Esophagus (tissue), 2 donors: ENCODE measurements at regions not wholly inside any gene's neighbourhood (a gene's known extent, or its start where the extent isn't known, plus 50 kb on each side); places are given as distances from the start of the nearest gene placed in this dataset.
"Not testable (repeated sequence)": the region's sequence is repeated elsewhere in the genome, so short reads cannot be mapped to it uniquely, and the experiment has no call there.

Source experiments
- H3K27ac ChIP-seq, 2 donors: one replicate each; pipeline ENCODE4 v1.5.1; 2013; ENCODE audit warnings: low read depth in 2 of 2, mild to moderate bottlenecking in 2 of 2, inconsistent platforms in 1 of 2, low read length in 1 of 2, moderate library complexity in 1 of 2
- H3K27me3 ChIP-seq, 2 donors: one replicate each; pipeline ENCODE4 v1.6.1; 2013; ENCODE audit warnings: low read length in 2 of 2, control low read depth in 1 of 2, mild to moderate bottlenecking in 1 of 2; ENCODE audit not compliant: insufficient read depth in 2 of 2, control insufficient read depth in 1 of 2
- H3K36me3 ChIP-seq, 2 donors: one replicate each; pipeline ENCODE4 v1.6.1; 2013; ENCODE audit warnings: low read length in 1 of 2; ENCODE audit not compliant: control insufficient read depth in 2 of 2, insufficient read depth in 2 of 2
- H3K4me1 ChIP-seq, 2 donors: one replicate each; pipeline ENCODE4 v1.6.1; 2013; ENCODE audit warnings: low read length in 1 of 2; ENCODE audit not compliant: control insufficient read depth in 2 of 2, insufficient read depth in 2 of 2
- H3K4me3 ChIP-seq, 2 donors: one replicate each; pipeline ENCODE4 v1.5.1; 2013; ENCODE audit warnings: low read length in 2 of 2, mild to moderate bottlenecking in 2 of 2, low read depth in 1 of 2, moderate library complexity in 1 of 2
- H3K9me3 ChIP-seq, 2 donors: one replicate each; pipeline ENCODE4 v1.6.1; 2013; ENCODE audit warnings: mild to moderate bottlenecking in 2 of 2, low read depth in 1 of 2, low read length in 1 of 2, moderate library complexity in 1 of 2; ENCODE audit not compliant: control insufficient read depth in 2 of 2, insufficient read depth in 1 of 2
- WGBS, 2 donors: extraction: QIAGEN DNeasy Blood & Tissue Kit; methylation state at CpG; one replicate each; pipeline ENCODE4 v1.1.7; 2013; 5-methylcytosine and 5-hydroxymethylcytosine counted together
- donor health status: healthy with polysubstance abuse.
- donor health status: Bipolar disorder and iron deficiency.

DNA sequence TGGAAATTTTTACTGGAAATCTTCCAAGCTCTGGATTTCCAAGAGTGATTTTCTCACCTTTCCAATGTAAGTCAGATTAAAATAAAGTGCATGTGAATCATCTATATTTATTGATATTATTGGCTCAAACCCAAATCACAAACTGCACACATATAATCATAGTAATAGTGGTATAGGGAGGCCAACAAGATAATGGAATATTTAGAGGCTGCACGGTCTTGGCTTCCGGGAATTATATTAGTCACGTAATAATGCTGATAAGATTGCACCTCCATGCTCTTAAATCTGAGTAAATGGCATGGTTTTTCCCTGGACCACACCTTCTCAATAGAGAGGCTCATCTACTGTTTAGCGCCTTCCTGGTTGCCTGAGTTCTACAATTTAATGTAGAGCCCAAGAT is 567.1 kb upstream of the NR2F2 start:
- H3K4me1 ChIP-seq: no peaks in the 10 kb centered on the region
- H3K27me3 ChIP-seq: no peaks in the 10 kb centered on the region
- H3K4me3 ChIP-seq: no peak overlapping the region
- H3K27ac ChIP-seq: no peak overlapping the region
- 75 to 81% methylated on average over 4 of the region's 4 CpGs for WGBS, 2 donors
- H3K9me3 ChIP-seq: no peaks in the 10 kb centered on the region
- no peaks in the 10 kb centered on the region for H3K36me3 ChIP-seq

DNA sequence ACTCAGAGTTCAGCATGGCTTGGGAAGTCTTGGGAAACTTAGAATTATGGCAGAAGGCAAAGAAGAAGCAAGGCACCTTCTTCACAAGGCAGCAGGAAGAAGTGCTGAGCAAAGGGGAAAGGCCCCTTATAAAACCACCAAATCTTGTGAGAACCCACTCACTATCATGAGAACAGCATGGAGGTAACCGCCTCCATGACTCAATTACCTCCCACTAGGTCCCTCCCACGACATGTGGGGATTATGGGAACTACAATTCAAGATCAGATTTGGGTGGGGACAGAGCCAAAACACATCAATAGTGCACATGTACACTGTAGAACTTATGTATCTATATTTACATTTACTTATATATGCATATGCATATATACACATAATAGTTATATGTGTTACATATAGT is 565.3 kb upstream of the NR2F2 start:
- Histone ChIP-seq H3K4me3 (no peak overlapping the region), H3K27me3 (no peaks in the 10 kb centered on the region), H3K36me3 (no peaks in the 10 kb centered on the region), H3K9me3 (no peaks in the 10 kb centered on the region), H3K27ac (no peak overlapping the region), H3K4me1 (no peaks in the 10 kb centered on the region)
- 75 to 80% methylated on average over 2 of the region's 2 CpGs for WGBS, 2 donors

GRCh38 chr15:95770196-95770595 is 560.3 kb upstream of the NR2F2 start:
- no peak overlapping the region for H3K4me3 ChIP-seq

DNA sequence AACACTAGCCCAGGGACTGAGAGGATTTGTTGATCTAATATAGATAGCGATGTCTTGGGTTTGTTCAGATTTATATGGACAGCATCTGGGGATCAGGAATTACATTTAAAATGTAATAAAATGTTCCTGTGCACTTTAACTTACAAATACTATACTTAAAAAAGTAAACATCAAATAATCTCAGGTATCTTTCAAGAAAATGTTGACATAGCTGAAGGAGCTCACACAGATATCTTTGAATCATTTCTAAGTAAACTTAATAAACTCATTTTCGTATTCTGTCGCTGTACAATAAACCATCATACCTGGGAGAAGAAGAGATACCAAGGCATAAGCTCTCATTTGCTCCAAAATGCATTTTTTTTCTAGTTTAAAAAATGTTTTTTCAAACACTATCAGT is 557.5 kb upstream of the NR2F2 start:
- Histone ChIP-seq H3K4me3 (no peak overlapping the region), H3K9me3 (no peaks in the 10 kb centered on the region), H3K27ac (no peak overlapping the region), H3K27me3 (no peaks in the 10 kb centered on the region), H3K36me3 (no peaks in the 10 kb centered on the region), H3K4me1 (no peaks in the 10 kb centered on the region)
- WGBS, 2 donors: 79 to 80% methylated on average over 3 of the region's 3 CpGs

More at GRCh38 chr15:95770196-95770595, 560.3 kb upstream of the NR2F2 start:
- no peak overlapping the region for H3K27ac ChIP-seq
- no peaks in the 10 kb centered on the region for H3K27me3 ChIP-seq
- no peaks in the 10 kb centered on the region for H3K4me1 ChIP-seq
- no peaks in the 10 kb centered on the region for H3K36me3 ChIP-seq
- H3K9me3 ChIP-seq: no peaks in the 10 kb centered on the region

GRCh38 chr15:95784508-95784907 is 546.0 kb upstream of the NR2F2 start:
- H3K36me3 ChIP-seq: no peaks in the 10 kb centered on the region
- WGBS, 2 donors: 82 to 89% methylated on average over 4 of the region's 4 CpGs
- peaks cover 4 to 6% of the 10 kb centered on the region in 2 donors for H3K9me3 ChIP-seq
- no peak overlapping the region for H3K27ac ChIP-seq
- H3K4me1 ChIP-seq: no peaks in the 10 kb centered on the region
- peaks cover 0 to 2% of the 10 kb centered on the region in 2 donors for H3K27me3 ChIP-seq
- H3K4me3 ChIP-seq: no peak overlapping the region

GRCh38 chr15:95785276-95785675 is 545.2 kb upstream of the NR2F2 start:
- not testable (repeated sequence) for H3K4me1 ChIP-seq, H3K4me3 ChIP-seq, H3K36me3 ChIP-seq, H3K27me3 ChIP-seq, H3K9me3 ChIP-seq, H3K27ac ChIP-seq
- WGBS, 2 donors: 59 to 66% methylated on average over 2 of the region's 2 CpGs

DNA sequence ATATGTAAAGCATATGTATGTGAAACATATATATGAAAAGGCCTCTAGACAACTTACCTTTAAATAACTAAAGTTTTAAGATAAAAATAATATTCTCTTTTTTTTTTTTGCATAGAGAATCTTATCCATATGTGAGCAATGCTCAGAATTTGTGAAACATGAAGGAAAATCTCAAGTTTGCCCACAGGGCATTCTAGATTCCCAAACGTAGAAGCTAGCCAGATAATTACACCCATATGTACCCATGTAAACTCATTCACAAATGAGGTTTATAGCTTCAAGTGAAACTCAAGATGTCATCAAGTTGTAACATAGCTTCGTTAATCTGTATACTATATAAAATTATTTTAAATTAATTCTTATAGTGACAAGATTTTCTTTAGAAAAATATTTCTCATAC is 537.3 kb upstream of the NR2F2 start:
- Histone ChIP-seq H3K9me3 (no peaks in the 10 kb centered on the region), H3K27ac (no peak overlapping the region), H3K36me3 (no peaks in the 10 kb centered on the region), H3K27me3 (no peaks in the 10 kb centered on the region), H3K4me3 (no peak overlapping the region), H3K4me1 (no peaks in the 10 kb centered on the region)
- 75 to 76% methylated on average over 2 of the region's 2 CpGs for WGBS, 2 donors

GRCh38 chr15:95795386-95795785 is 535.1 kb upstream of the NR2F2 start:
- H3K27me3 ChIP-seq: no peaks in the 10 kb centered on the region
- no peaks in the 10 kb centered on the region for H3K9me3 ChIP-seq
- H3K4me1 ChIP-seq: no peaks in the 10 kb centered on the region
- WGBS, 2 donors: 82 to 84% methylated on average over 1 of the region's 1 CpG
- no peak overlapping the region for H3K4me3 ChIP-seq
- no peaks in the 10 kb centered on the region for H3K36me3 ChIP-seq
- H3K27ac ChIP-seq: no peak overlapping the region

DNA sequence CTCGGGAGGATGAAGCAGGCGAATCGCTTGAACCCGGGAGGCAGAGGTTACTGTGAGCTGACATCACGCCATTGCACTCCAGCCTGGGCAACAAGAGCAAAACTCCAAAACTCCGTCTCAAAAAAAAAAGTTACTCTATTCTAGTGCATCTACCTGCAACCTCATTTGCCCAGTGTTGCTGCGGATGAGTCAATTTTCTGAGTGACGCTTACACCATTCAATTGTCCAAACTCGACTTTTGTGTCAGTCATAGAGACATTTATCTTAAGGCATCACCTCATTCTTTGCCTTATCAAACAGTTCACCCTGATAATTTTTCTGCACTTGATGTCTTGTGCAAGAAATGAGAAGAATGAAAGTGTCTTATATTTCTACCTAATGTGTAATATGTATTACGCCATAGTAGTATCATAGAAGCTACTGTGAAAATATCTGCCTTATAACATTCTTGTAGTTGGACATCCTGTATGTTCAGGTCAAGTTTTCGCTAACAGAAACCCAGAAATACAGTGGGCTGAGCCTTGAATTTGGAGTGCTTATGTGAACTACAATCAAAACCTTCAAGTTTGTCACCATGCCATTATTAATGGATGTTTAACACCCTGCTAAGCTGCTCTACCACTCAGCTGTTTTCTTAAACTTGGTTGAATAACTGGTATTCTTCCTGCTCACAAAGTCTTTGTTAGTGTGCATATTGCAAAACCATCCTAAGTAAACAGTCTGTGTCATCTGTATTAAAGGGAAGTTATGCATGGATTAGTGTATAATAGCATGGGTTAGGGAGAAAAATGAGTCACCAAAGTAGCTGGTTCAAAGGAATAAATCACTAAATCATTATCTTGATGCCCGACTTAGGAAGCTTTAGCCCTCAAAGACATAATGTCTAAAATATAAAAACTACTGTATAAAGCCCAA is 531.0 kb upstream of the NR2F2 start:
- Histone ChIP-seq H3K4me1 (no peaks in the 10 kb centered on the region), H3K36me3 (no peaks in the 10 kb centered on the region), H3K4me3 (no peak overlapping the region), H3K27ac (no peak overlapping the region), H3K9me3 (no peaks in the 10 kb centered on the region), H3K27me3 (no peaks in the 10 kb centered on the region)
- WGBS, 2 donors: 71 to 73% methylated on average over 12 of the region's 12 CpGs

- no peaks in the 10 kb centered on the region for H3K4me1 ChIP-seq
- H3K36me3 ChIP-seq: no peaks in the 10 kb centered on the region
- no peak overlapping the region for H3K4me3 ChIP-seq
- H3K27ac ChIP-seq: no peak overlapping the region
- H3K9me3 ChIP-seq: no peaks in the 10 kb centered on the region
- no peaks in the 10 kb centered on the region for H3K27me3 ChIP-seq
Observed at GRCh38 chr15:95804484-95804883, 526.0 kb upstream of the NR2F2 start.
